ENCODE measurements at regions not wholly inside any gene's neighbourhood (a gene's known extent, or its start where the extent isn't known, plus 50 kb on each side); places are given as distances from the start of the nearest gene placed in this dataset.

DNA sequence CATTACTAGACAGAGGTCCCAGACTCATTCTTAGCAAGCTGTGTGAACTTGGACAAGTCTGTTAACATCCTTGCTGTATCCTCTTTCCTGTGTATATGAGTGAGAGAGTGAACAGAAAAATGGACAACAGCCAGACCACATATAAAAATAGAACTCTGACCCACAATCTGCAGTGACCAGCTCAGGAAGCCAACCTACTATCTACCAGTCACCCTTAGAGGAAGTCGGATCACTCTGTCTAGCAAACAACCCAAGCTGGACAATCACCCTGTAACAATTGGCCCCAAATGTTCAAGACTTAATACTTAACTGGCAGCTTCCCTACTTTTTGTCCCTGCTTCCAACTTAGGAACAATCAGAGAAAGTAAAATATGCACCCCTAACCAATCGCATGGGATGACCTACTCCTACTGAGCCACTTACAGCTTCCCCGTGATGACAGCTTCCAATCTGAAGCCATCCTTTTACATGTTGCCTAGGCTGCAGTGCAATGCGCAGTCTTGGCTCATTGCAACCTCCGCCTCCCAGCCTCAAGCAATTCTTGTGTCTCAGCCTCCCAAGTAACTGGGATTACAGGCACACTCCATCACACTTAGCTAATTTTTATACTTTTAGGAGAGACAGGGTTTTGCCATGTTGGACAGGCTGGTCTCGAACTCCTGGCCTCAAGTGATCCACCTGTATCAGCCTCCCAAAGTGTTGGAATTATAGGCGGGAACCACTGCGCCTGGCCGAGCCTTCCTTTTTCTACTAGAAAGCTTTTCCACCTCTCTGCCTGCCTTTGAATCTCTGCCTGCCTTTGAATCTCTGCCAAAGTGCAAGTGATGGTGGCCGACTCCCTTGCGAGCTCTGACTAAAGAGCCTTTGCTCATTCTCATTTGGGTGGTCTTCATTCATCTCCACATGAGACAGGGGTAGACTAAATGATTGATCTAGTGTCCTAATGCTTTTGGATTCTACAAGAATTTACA, 158.3 kb upstream of the NDUFV2 start:
- no peak for TF ChIP-seq CTCF (IDR thresholded peaks at IDR 0.05)
- no peak for TF ChIP-seq POLR2A (IDR thresholded peaks at IDR 0.05)

Data from thyroid gland (tissue), 4 donors.